Activated CD4-positive, alpha-beta T cell treated with anti-CD3 and anti-CD28 coated beads, Interleukin-2, amount 10 ng/mL, durations not matched to agents 24 days and 14 days (primary cell): ENCODE measurements at regions not wholly inside any gene's neighbourhood (a gene's known extent, or its start where the extent isn't known, plus 50 kb on each side); places are given as distances from the start of the nearest gene placed in this dataset.
"Not testable (repeated sequence)": the region's sequence is repeated elsewhere in the genome, so short reads cannot be mapped to it uniquely, and the experiment has no call there.

Experiments
- DNase-seq: peaks from one replicate; pipeline ENCODE4 v3.0.0; 2022
- H3K27ac Mint-ChIP-seq: one replicate; pipeline ENCODE4 v1.8.0; 2022; ENCODE audit warnings: mild to moderate bottlenecking, mixed read lengths
- H3K27me3 Mint-ChIP-seq: one replicate; pipeline ENCODE4 v1.8.0; 2022; ENCODE audit warnings: mixed read lengths
- H3K36me3 Mint-ChIP-seq: one replicate; pipeline ENCODE4 v1.8.0; 2022; ENCODE audit warnings: low read depth, mild to moderate bottlenecking, mixed read lengths
- H3K4me1 Mint-ChIP-seq: one replicate; pipeline ENCODE4 v1.8.0; 2021; ENCODE audit warnings: mixed read lengths
- H3K4me3 Mint-ChIP-seq: one replicate; pipeline ENCODE4 v1.8.0; 2022; ENCODE audit warnings: mild to moderate bottlenecking, moderate library complexity, mixed read lengths
- H3K9me3 Mint-ChIP-seq: one replicate; pipeline ENCODE4 v1.8.0; 2021; ENCODE audit warnings: mixed read lengths
- intact Hi-C: fragments of 100-400 bp; cut with micrococcal nuclease; formaldehyde crosslinking; loops from one replicate; pipeline ENCODE4 v1.15.1; 2023

DNA sequence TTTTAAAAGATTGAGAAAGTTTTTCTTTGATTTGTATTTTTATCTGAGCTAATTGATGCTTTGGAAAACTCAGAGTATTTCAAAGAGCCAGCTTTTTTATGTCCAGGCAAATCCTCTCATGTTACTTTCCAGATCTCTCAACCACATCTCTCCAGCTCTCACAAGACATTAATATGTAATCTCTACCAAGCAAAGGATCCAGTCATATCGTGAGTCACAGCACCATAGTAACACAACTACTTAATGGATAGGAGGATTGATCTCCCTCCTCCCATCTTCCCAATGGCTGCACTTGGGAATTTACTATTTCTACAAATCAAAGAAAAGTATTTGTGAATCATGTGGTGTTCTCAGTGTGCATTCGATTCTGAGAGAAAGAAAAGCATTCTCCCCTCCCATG is 63.3 kb downstream of the POU4F1 start:
- peaks cover 3% of the 10 kb centered on the region for H3K27me3 Mint-ChIP-seq
- no peak overlapping the region for H3K4me3 Mint-ChIP-seq
- no peaks in the 10 kb centered on the region for H3K4me1 Mint-ChIP-seq
- intact Hi-C loops, result no loop called here
- H3K9me3 Mint-ChIP-seq, result no peaks in the 10 kb centered on the region
- H3K27ac Mint-ChIP-seq, result no peak overlapping the region
- no peaks in the 10 kb centered on the region for H3K36me3 Mint-ChIP-seq
- DNase-seq, result no peak

DNA sequence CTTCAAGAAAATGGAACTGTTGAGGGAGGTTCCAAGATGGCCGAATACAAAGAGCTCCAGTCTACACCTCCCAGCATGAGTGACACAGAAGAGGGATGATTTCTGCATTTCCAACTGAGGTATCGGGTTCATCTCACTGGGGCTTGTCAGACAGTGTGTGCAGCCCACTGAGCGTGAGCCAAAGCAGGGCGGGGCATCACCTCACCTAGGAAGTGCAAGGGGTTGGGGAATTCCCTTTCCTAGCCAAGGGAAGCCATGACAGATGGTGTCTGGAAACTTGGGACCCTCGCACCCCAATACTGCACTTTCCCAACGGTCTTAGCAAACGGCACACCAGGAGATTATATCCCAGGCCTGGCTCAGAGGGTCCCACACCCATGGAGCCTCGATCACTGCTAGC is 77.3 kb downstream of the POU4F1 start:
- DNase-seq, H3K4me3 Mint-ChIP-seq, H3K27me3 Mint-ChIP-seq, H3K27ac Mint-ChIP-seq, H3K36me3 Mint-ChIP-seq, intact Hi-C loops, H3K4me1 Mint-ChIP-seq, H3K9me3 Mint-ChIP-seq: not testable (repeated sequence)

DNA sequence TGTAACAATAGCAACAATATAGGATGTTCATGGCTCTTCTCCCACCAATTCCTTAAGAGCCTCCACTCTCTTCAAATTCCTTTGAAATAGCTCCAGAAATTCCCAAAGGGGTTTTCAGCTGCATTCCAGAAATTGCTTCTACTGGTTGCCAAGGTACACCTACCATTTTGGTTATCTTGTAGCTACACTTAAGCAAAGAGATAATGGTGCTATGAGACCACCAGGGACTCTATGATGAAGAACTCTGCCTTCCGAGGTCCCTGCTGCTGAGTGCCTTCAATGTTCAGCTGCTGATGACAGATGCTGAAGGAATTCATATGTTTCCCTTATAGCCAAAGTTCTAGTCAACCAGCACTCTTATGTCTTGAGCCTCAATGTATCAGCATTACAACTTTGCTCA is 78.4 kb downstream of the POU4F1 start:
- no peaks in the 10 kb centered on the region for H3K9me3 Mint-ChIP-seq
- no peak overlapping the region for H3K27ac Mint-ChIP-seq
- H3K27me3 Mint-ChIP-seq, result no peaks in the 10 kb centered on the region
- H3K4me1 Mint-ChIP-seq, result no peaks in the 10 kb centered on the region
- intact Hi-C loops, result no loop called here
- no peaks in the 10 kb centered on the region for H3K36me3 Mint-ChIP-seq
- H3K4me3 Mint-ChIP-seq, result no peak overlapping the region
- no peak for DNase-seq

DNA sequence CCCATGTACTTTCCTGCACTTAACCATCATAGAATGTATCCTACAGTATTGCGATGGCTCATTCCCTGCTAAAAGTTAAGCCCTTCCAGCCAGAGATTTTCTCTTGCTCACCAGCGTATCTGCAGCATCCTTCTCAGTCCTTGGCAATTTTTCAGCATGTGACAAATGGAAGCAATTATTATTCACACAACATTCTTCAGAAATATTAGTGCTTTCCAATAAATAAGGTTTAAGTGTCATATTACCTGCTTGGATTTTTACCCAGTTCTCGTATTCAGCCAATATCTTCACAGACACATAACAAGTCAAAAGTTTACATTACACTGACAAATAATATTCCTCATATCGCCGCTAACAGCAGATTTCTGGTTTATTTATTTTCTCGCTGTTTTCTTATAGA is 82.3 kb downstream of the POU4F1 start:
- intact Hi-C loops, result no loop called here
- no peak for DNase-seq
- H3K4me3 Mint-ChIP-seq, result no peak overlapping the region
- H3K27ac Mint-ChIP-seq, result no peak overlapping the region
- no peaks in the 10 kb centered on the region for H3K9me3 Mint-ChIP-seq
- H3K4me1 Mint-ChIP-seq, result no peaks in the 10 kb centered on the region
- H3K36me3 Mint-ChIP-seq, result no peaks in the 10 kb centered on the region
- no peaks in the 10 kb centered on the region for H3K27me3 Mint-ChIP-seq

DNA sequence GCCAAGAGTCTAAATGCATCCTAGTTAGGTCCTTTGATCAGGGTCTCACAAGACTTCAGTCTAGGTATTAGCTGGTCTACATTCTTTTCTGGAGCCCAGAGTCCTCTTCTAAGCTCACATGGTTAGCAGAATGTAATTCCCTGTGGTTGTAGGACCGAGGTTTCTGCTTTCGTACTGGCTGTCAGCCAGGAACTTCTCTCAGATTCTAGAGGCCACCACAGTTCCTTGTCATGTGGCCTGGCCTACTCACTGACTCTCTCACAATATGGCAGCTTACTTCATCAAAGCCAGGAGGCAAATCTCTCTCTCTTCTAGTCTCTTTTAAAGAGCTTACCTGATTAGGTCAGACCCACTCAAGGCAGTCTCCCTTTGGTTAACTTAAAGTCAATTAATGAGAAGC is 82.9 kb downstream of the POU4F1 start:
- Mint-ChIP-seq H3K4me1 (no peaks in the 10 kb centered on the region), H3K9me3 (no peaks in the 10 kb centered on the region), H3K27me3 (no peaks in the 10 kb centered on the region), H3K36me3 (no peaks in the 10 kb centered on the region), H3K4me3 (no peak overlapping the region), H3K27ac (no peak overlapping the region)
- intact Hi-C loops, result no loop called here
- no peak for DNase-seq

DNA sequence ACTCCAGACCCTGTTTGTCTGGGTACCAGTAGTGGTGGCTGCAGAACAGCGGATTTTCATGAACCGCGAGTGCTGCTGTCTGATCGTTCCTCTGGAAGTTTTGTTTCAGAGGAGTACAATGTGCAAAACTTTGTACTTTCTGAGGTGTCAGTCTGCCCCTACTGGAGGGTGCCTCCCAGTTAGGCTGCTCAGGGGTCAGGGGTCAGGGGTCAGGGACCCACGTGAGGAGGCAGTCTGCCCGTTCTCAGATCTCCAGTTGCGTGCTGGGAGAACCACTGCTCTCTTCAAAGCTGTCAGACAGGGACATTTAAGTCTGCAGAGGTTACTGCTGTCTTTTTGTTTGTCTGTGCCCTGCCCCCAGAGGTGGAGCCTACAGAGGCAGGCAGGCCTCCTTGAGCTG is 84.9 kb downstream of the POU4F1 start:
- H3K27me3 Mint-ChIP-seq, H3K9me3 Mint-ChIP-seq, DNase-seq, H3K36me3 Mint-ChIP-seq, H3K4me1 Mint-ChIP-seq, H3K27ac Mint-ChIP-seq, intact Hi-C loops, H3K4me3 Mint-ChIP-seq: not testable (repeated sequence)

DNA sequence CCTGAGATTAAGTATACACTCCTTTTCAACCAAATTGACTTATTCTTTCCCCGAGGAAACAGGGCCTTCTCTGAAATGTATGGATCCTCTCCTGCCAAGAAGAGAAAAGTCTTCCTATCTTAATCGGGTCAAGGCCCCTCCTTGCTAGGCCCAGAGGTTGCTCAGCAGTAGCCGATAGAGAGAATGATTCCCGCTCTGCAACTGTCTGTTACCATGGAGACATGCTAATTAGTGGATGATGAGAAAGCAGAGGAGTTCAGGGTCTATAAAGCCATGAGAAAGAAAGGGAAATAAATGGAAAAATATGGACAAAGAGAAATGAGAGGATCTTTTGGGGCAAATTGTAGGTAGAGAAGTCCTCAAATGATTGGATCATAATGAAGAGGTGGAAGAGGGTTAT is 103.5 kb downstream of the POU4F1 start:
- no peaks in the 10 kb centered on the region for H3K27me3 Mint-ChIP-seq
- intact Hi-C loops, result no loop called here
- no peak overlapping the region for H3K27ac Mint-ChIP-seq
- no peak for DNase-seq
- no peaks in the 10 kb centered on the region for H3K36me3 Mint-ChIP-seq
- H3K9me3 Mint-ChIP-seq, result no peaks in the 10 kb centered on the region
- no peak overlapping the region for H3K4me3 Mint-ChIP-seq
- H3K4me1 Mint-ChIP-seq, result no peaks in the 10 kb centered on the region

DNA sequence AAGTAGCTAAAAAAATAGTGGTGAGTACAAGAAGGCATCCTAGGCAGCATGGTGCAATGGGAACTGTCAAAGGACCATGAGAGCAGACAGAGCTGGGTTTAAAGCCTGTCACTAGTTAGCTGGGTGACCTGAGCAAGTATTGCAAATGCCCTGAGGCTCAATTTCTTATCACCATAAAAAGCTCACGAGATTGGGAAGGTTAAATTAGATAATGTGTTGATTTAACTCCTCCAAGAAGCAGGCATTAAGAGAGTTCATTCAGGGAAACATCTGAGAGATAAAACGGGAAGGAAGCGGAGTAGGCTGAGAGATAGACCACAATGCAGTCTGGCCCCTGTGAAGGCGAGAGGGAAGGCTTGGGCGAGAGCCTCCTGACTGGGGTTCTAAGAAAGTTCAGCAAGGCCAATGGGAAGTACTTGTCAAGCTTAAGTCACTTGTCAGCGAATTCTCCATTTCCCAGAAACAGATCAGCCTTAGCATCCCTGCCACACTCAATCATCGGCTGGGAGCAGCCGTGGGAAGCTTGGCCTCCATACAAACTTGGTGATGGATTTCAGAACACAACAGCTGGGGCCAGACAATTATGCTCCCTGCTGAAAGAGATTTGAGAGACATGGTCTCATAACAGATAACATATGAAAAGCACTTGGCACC is 105.5 kb downstream of the POU4F1 start:
- intact Hi-C loops, result no loop called here
- no peaks in the 10 kb centered on the region for H3K9me3 Mint-ChIP-seq
- no peak for DNase-seq
- no peak overlapping the region for H3K4me3 Mint-ChIP-seq
- no peaks in the 10 kb centered on the region for H3K4me1 Mint-ChIP-seq
- no peaks in the 10 kb centered on the region for H3K27me3 Mint-ChIP-seq
- H3K36me3 Mint-ChIP-seq, result no peaks in the 10 kb centered on the region
- no peak overlapping the region for H3K27ac Mint-ChIP-seq

DNA sequence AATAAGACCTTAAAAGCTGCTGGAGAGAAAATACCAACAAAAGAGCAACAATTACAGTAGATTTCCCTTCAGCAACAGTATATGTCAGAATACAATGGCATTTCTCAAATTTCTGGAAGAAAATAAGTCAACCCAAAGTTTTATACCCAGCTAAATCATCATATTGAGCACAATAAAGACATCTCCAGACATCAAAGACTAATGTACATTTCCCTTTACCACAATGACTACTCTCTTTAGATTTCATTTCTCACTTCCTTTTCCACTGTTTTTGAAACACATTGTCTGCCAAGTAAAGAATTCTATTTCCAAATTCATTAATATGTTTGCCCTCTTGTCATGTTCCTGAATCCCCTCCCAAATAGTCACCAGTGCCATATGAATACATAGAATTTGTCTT is 111.4 kb downstream of the POU4F1 start:
- intact Hi-C loops, result no loop called here
- Mint-ChIP-seq H3K9me3 (peaks cover 7% of the 10 kb centered on the region), H3K4me1 (no peaks in the 10 kb centered on the region), H3K27ac (no peak overlapping the region), H3K36me3 (no peaks in the 10 kb centered on the region), H3K27me3 (no peaks in the 10 kb centered on the region), H3K4me3 (no peak overlapping the region)
- DNase-seq, result no peak

DNA sequence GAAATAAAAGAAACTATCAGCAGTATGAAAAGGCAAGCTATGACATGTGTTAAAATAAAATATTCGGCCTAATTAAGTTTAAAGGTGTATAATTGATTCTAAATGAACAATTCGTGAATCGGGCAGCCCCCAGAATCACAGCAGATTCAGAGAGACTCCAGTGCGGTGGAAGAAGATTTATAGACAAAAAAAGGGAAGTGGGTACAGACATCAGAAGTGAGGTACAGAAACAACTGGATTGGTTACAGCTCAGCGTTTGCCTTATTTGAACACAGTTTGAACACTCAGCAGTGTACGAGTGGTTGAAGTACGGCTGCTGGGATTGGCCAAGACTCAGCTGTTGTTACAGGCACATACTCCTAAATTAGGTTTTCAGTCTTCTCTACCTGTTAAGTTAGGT is 113.1 kb downstream of the POU4F1 start:
- H3K4me3 Mint-ChIP-seq, DNase-seq, H3K27ac Mint-ChIP-seq, H3K27me3 Mint-ChIP-seq, H3K4me1 Mint-ChIP-seq, intact Hi-C loops, H3K36me3 Mint-ChIP-seq, H3K9me3 Mint-ChIP-seq: not testable (repeated sequence)

DNA sequence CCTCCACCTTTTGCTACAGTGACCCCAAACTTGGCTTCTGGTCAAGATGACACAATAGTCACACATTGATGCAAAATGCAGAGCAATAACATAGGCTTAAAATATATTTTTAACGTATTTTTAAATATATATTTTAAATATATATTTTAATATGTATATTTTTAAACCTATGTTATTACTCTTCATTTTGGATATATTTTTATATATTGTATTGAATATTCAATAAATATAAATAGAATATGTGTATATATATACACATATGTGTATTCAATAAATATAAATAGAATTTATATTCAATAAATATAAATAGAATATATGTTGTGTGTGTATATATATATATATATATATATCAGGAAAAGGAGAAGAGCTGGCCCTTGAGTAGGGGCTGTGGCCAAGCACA is 115.6 kb downstream of the POU4F1 start:
- Mint-ChIP-seq H3K27ac (no peak overlapping the region), H3K4me3 (no peak overlapping the region), H3K9me3 (peaks cover 7% of the 10 kb centered on the region), H3K4me1 (no peaks in the 10 kb centered on the region), H3K36me3 (no peaks in the 10 kb centered on the region), H3K27me3 (no peaks in the 10 kb centered on the region)
- intact Hi-C loops, result no loop called here
- DNase-seq, result no peak

DNA sequence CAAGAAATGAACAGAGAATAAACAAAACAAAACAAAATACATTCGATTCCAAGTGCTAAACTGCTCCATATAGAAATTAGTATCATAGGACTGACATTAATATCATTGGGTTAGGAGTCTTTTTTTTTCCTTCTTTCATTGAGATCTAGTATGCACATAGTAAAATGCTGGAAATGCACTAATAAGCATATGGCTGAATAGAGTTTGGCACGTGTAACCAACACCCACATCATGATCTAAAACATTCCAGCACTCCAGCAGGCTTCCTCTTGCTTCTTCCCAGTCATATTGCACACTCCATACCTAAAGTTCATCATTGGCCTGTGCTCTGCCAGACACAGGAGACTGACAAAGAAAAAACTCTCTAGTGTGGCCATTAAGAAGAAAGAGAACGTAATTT is 117.5 kb downstream of the POU4F1 start:
- intact Hi-C loops, result no loop called here
- no peak for DNase-seq
- no peak overlapping the region for H3K4me3 Mint-ChIP-seq
- no peak overlapping the region for H3K27ac Mint-ChIP-seq
- no peaks in the 10 kb centered on the region for H3K9me3 Mint-ChIP-seq
- no peaks in the 10 kb centered on the region for H3K27me3 Mint-ChIP-seq
- H3K36me3 Mint-ChIP-seq, result no peaks in the 10 kb centered on the region
- H3K4me1 Mint-ChIP-seq, result no peaks in the 10 kb centered on the region

DNA sequence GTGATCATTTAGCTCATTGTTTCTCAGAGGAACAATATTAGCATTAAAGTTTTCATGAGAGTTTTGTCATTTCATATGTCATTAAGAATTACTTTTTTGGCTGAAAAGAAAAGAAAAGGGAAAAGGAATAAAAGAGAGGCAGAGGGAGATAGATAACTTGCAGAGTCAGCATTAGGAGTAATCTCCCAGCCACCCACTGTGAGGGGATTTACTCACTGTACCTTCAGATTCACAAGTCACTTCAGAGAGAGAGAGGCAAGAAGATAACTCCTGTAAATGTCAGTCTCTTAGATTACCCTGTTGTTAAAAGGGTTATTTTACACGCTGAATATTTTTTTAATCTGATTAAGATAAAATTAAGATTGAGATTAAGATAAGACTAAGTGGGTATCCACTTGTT is 125.2 kb downstream of the POU4F1 start:
- Mint-ChIP-seq H3K9me3 (no peaks in the 10 kb centered on the region), H3K27ac (no peak overlapping the region), H3K27me3 (no peaks in the 10 kb centered on the region), H3K4me1 (no peaks in the 10 kb centered on the region), H3K36me3 (no peaks in the 10 kb centered on the region), H3K4me3 (no peak overlapping the region)
- intact Hi-C loops, result no loop called here
- no peak for DNase-seq

DNA sequence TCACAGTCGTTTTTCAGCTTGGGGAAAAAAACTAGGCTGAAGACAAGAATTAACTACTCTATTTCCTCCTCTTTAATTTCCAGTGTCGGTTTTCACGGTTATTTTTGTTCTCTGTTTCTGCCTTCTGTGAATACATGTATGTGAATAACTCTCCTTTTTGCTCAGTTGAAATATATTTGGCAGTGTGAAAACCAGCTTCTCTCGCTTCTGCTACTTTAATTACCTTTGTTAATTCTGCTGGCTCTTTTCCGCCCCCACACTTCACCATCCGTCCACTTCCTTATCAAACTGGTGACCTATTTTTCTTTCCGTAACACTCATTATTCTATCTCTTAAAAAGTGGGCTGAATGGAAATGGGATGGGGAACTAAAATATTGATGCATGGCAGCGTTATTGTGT is 126.4 kb downstream of the POU4F1 start:
- no peaks in the 10 kb centered on the region for H3K9me3 Mint-ChIP-seq
- intact Hi-C loops, result no loop called here
- H3K27me3 Mint-ChIP-seq, result no peaks in the 10 kb centered on the region
- DNase-seq, result no peak
- no peaks in the 10 kb centered on the region for H3K4me1 Mint-ChIP-seq
- H3K27ac Mint-ChIP-seq, result no peak overlapping the region
- no peaks in the 10 kb centered on the region for H3K36me3 Mint-ChIP-seq
- H3K4me3 Mint-ChIP-seq, result no peak overlapping the region

DNA sequence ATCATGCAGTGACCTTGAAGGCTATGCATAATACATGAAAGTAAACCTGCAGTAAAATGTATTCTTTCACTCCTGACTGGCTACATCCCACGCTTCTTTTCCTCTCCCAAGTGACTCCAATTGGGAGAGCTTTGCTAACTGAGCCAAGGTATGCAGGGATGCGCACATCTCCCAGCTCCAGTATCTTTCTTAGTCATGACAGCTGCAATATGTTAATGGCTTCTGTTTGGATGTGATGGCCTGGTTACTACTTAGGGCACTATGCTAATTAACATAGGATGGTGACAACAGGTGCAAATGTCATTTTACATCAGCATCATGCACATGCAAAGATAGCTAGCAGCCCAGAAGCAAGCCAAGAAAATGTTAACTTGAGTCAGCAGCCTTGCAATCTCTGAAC is 134.7 kb downstream of the POU4F1 start:
- Mint-ChIP-seq H3K4me3 (no peak overlapping the region), H3K36me3 (no peaks in the 10 kb centered on the region), H3K4me1 (no peaks in the 10 kb centered on the region), H3K27ac (no peak overlapping the region), H3K27me3 (no peaks in the 10 kb centered on the region), H3K9me3 (no peaks in the 10 kb centered on the region)
- no peak for DNase-seq
- intact Hi-C loops, result no loop called here
